CD14-positive monocyte (primary cell): ENCODE measurements at regions not wholly inside any gene's neighbourhood (a gene's known extent, or its start where the extent isn't known, plus 50 kb on each side); places are given as distances from the start of the nearest gene placed in this dataset.

ENCODE experiments used
- DNase-seq, 3 donors: peaks; one replicate each; pipeline ENCODE4 v3.0.0-alpha.2; 2011 to 2022
- H2AFZ ChIP-seq: 2 replicates; pipeline ENCODE4 v1.6.0; 2012; ENCODE audit warnings: mild to moderate bottlenecking, low read depth, low read length, inconsistent platforms; ENCODE audit not compliant: insufficient read depth, poor library complexity, severe bottlenecking
- H3K27ac ChIP-seq, 2 donors: 1 replicate in 1 of 2; 2 replicates in 1 of 2; pipeline ENCODE4 v1.5.1; 2012 to 2013; ENCODE audit warnings: low read length in 2 of 2, control low read depth in 1 of 2, inconsistent platforms in 1 of 2, low read depth in 1 of 2, mild to moderate bottlenecking in 1 of 2
- H3K27me3 ChIP-seq, 2 donors: one replicate each; pipeline versions ENCODE4 v1.6.0 to v1.6.1; 2011 to 2013; ENCODE audit warnings: low read length in 2 of 2; ENCODE audit not compliant: control insufficient read depth in 2 of 2, insufficient read depth in 2 of 2
- H3K36me3 ChIP-seq, 2 donors: replicated peaks in 1 of 2; 1 replicate in 1 of 2; 2 replicates in 1 of 2; pipeline versions ENCODE4 v1.5.1 to v1.6.1; 2012 to 2013; ENCODE audit warnings: low read length in 2 of 2, control low read depth in 1 of 2, inconsistent platforms in 1 of 2, mild to moderate bottlenecking in 1 of 2; ENCODE audit not compliant: insufficient read depth in 2 of 2, control insufficient read depth in 1 of 2
- H3K4me1 ChIP-seq, 2 donors: 1 replicate in 1 of 2; 2 replicates in 1 of 2; pipeline versions ENCODE4 v1.5.1 to v1.6.1; 2012 to 2013; ENCODE audit warnings: low read length in 2 of 2, control low read depth in 1 of 2, inconsistent platforms in 1 of 2, mild to moderate bottlenecking in 1 of 2, moderate library complexity in 1 of 2; ENCODE audit not compliant: insufficient read depth in 2 of 2, control insufficient read depth in 1 of 2
- H3K4me2 ChIP-seq: replicated peaks from 2 replicates; pipeline ENCODE3; 2012; ENCODE audit warnings: low read length, moderate library complexity, mild to moderate bottlenecking; ENCODE audit not compliant: poor library complexity, severe bottlenecking; ENCODE audit errors: extremely low read depth
- H3K4me3 ChIP-seq, 3 experiments: fragments of 200-600 bp in 1 of 3; sonication (generic) in 1 of 3; replicated peaks in 1 of 3; 1 replicate in 2 of 3; 2 replicates in 1 of 3; pipeline ENCODE4 v1.5.1; 2011 to 2013; ENCODE audit warnings: low read length in 3 of 3, mild to moderate bottlenecking in 3 of 3, control low read depth in 2 of 3, low read depth in 2 of 3, inconsistent platforms in 1 of 3, moderate library complexity in 1 of 3
- H3K79me2 ChIP-seq: 2 replicates; pipeline ENCODE4 v1.6.0; 2012; ENCODE audit warnings: mild to moderate bottlenecking, control low read depth, inconsistent platforms, low read length, moderate library complexity; ENCODE audit not compliant: insufficient read depth
- H3K9ac ChIP-seq: 2 replicates; pipeline ENCODE4 v1.6.0; 2017; ENCODE audit warnings: low read length, mild to moderate bottlenecking; ENCODE audit not compliant: insufficient read depth, poor library complexity, severe bottlenecking
- H3K9me3 ChIP-seq, 2 donors: replicated peaks in 1 of 2; 1 replicate in 1 of 2; 2 replicates in 1 of 2; pipeline versions ENCODE4 v1.5.1 to v1.6.1; 2012 to 2013; ENCODE audit warnings: low read length in 2 of 2, control low read depth in 1 of 2; ENCODE audit not compliant: control insufficient read depth in 1 of 2, insufficient read depth in 1 of 2
- H4K20me1 ChIP-seq: 2 replicates; pipeline ENCODE4 v1.6.0; 2012; ENCODE audit warnings: mild to moderate bottlenecking, low read length, control low read depth, moderate library complexity; ENCODE audit not compliant: insufficient read depth
- H3K27ac Mint-ChIP-seq, 7 donors: one replicate each; pipeline ENCODE4 v1.8.0; 2020; ENCODE audit warnings: mild to moderate bottlenecking in 7 of 7, mixed read lengths in 7 of 7, moderate library complexity in 6 of 7, inconsistent platforms in 2 of 7
- H3K27me3 Mint-ChIP-seq, 3 donors: one replicate each; pipeline ENCODE4 v1.8.0; 2021 to 2022; ENCODE audit warnings: low read depth in 3 of 3, mild to moderate bottlenecking in 3 of 3, mixed read lengths in 3 of 3, moderate library complexity in 3 of 3, inconsistent platforms in 1 of 3
- H3K36me3 Mint-ChIP-seq, 2 donors: one replicate each; pipeline ENCODE4 v1.8.0; 2020; ENCODE audit warnings: mixed read lengths in 2 of 2, inconsistent platforms in 1 of 2, mild to moderate bottlenecking in 1 of 2
- H3K4me1 Mint-ChIP-seq: one replicate; pipeline ENCODE4 v1.8.0; 2020; ENCODE audit warnings: mild to moderate bottlenecking, mixed read lengths
- H3K4me3 Mint-ChIP-seq, 2 donors: one replicate each; pipeline ENCODE4 v1.8.0; 2020; ENCODE audit warnings: mild to moderate bottlenecking in 2 of 2, mixed read lengths in 2 of 2, moderate library complexity in 1 of 2
- H3K9me3 Mint-ChIP-seq, 7 donors: one replicate each; pipeline ENCODE4 v1.8.0; 2020 to 2022; ENCODE audit warnings: mixed read lengths in 7 of 7, mild to moderate bottlenecking in 6 of 7, moderate library complexity in 6 of 7, inconsistent platforms in 2 of 7
- WGBS: methylation state at CpG from one replicate; pipeline ENCODE4 v1.1.5; 2013; ENCODE audit warnings: missing lambda C conversion rate; ENCODE audit not compliant: insufficient coverage; 5-methylcytosine and 5-hydroxymethylcytosine counted together
- intact Hi-C, 2 donors: fragments of 100-400 bp; cut with micrococcal nuclease; formaldehyde crosslinking; loops; one replicate each; pipeline versions ENCODE4 v1.15.0 to v1.15.1; 2023
- TF ChIP-seq, protein P1 (sequence below): fragments of 200-600 bp; IDR thresholded peaks from one replicate; pipeline ENCODE4 v1.8.0; 2022; ENCODE audit warnings: antibody characterized with exemption, mild to moderate bottlenecking

DNA sequence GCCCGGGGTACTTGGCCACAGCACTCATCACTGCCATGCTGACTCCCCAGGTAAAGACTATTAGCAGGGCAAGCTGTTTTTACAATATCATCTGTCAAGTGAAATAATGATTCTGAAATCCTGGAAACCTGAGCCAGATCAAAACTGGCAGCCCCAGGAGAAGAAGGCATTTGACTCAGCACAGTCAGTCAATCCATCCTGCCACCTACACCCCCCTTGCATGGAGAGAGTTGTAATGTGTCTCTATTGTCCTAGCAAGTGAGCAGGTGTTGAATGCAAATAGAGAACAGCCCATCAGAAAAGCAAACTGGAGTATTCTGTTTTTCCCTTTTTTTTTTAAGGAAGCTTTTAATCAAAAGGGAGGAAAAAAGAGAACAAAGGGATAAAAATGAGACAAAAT, 291.2 kb downstream of the BRINP1 start:
- H4K20me1 ChIP-seq, result no peaks in the 10 kb centered on the region
- no peaks in the 10 kb centered on the region for H3K9me3 ChIP-seq
- no peak overlapping the region for H3K27ac ChIP-seq
- Mint-ChIP-seq H3K27ac (no peak overlapping the region), H3K4me1 (no peaks in the 10 kb centered on the region), H3K4me3 (no peak overlapping the region), H3K36me3 (no peaks in the 10 kb centered on the region), H3K9me3 (no peaks in the 10 kb centered on the region), H3K27me3 (peaks cover 0 to 2% (median 0%) of the 10 kb centered on the region in 3 donors)
- no peak overlapping the region for H2AFZ ChIP-seq
- TF ChIP-seq, protein P1, sequence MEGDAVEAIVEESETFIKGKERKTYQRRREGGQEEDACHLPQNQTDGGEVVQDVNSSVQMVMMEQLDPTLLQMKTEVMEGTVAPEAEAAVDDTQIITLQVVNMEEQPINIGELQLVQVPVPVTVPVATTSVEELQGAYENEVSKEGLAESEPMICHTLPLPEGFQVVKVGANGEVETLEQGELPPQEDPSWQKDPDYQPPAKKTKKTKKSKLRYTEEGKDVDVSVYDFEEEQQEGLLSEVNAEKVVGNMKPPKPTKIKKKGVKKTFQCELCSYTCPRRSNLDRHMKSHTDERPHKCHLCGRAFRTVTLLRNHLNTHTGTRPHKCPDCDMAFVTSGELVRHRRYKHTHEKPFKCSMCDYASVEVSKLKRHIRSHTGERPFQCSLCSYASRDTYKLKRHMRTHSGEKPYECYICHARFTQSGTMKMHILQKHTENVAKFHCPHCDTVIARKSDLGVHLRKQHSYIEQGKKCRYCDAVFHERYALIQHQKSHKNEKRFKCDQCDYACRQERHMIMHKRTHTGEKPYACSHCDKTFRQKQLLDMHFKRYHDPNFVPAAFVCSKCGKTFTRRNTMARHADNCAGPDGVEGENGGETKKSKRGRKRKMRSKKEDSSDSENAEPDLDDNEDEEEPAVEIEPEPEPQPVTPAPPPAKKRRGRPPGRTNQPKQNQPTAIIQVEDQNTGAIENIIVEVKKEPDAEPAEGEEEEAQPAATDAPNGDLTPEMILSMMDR, result no peak
- no peaks in the 10 kb centered on the region for H3K27me3 ChIP-seq
- H3K9ac ChIP-seq, result no peak overlapping the region
- no peaks in the 10 kb centered on the region for H3K4me1 ChIP-seq
- no peak overlapping the region for H3K4me3 ChIP-seq
- 60% methylated on average over 1 of the region's 1 CpG for WGBS
- no peak overlapping the region for H3K4me2 ChIP-seq
- no peak for DNase-seq
- no peaks in the 10 kb centered on the region for H3K79me2 ChIP-seq
- H3K36me3 ChIP-seq, result no peaks in the 10 kb centered on the region
- intact Hi-C loops, result no loop called here

DNA sequence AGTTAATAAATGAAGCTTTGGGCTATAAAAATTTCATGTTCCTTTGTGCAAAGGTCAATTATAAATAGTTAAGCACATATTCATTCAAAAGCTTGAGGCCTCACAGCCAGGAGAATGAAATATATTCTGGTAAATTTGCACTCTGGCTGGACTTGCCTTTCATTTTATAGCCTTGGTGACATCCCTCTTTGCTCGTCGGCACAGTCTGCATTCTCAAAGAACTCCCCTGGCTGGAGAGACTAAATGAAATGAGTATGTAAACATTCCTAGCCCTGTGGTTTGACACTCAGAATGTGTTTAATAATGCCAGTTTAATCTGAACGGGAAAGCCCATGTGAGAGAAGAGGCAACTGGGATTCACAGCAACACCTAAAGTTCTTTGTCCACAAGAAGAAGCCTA, 285.6 kb downstream of the BRINP1 start:
- Histone ChIP-seq H3K4me1 (no peaks in the 10 kb centered on the region), H4K20me1 (no peaks in the 10 kb centered on the region), H3K9me3 (no peaks in the 10 kb centered on the region), H3K79me2 (no peaks in the 10 kb centered on the region), H2AFZ (no peak overlapping the region), H3K27me3 (no peaks in the 10 kb centered on the region), H3K4me3 (no peak overlapping the region), H3K36me3 (no peaks in the 10 kb centered on the region), H3K4me2 (no peak overlapping the region), H3K27ac (no peak overlapping the region), H3K9ac (no peak overlapping the region)
- WGBS, result 71% methylated on average over 1 of the region's 3 CpGs
- no peak overlapping the region for H3K4me3 Mint-ChIP-seq
- no peak overlapping the region for H3K27ac Mint-ChIP-seq
- H3K9me3 Mint-ChIP-seq, result peaks cover 0 to 6% (median 3%) of the 10 kb centered on the region in 7 donors
- H3K4me1 Mint-ChIP-seq, result no peaks in the 10 kb centered on the region
- TF ChIP-seq, protein P1, result no peak
- peaks cover 0 to 2% (median 0%) of the 10 kb centered on the region in 3 donors for H3K27me3 Mint-ChIP-seq
- no peak for DNase-seq
- H3K36me3 Mint-ChIP-seq, result no peaks in the 10 kb centered on the region
- intact Hi-C loops, result no loop called here
